IPS-NIHi7 (cell line): ENCODE measurements at regions not wholly inside any gene's neighbourhood (a gene's known extent, or its start where the extent isn't known, plus 50 kb on each side); places are given as distances from the start of the nearest gene placed in this dataset.

Experiments used
- DNase-seq: peaks from one replicate; pipeline ENCODE4 v3.0.0; 2012; ENCODE audit warnings: mixed read lengths; ENCODE audit errors: extremely low spot score

DNA sequence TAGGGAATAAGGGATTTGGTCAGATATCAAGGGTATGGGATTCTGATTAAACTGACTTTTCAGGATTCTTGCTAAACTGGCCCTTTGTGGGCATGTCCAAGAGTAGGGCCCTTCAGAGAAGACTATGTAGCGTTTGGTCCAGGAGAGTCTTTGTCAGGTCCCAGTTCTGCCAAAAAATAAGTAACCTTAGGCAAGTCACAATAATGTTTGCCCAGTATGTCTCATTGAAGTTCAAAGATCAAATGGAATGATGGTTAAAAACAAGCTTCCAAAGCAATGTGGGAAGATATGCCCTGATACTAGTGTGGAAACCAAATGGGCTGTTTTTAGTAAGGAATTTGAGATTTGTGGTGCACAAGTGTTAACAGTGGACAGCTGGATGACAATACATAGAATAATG lies 454.4 kb downstream of the WDR72 start:
- no peak for DNase-seq

DNA sequence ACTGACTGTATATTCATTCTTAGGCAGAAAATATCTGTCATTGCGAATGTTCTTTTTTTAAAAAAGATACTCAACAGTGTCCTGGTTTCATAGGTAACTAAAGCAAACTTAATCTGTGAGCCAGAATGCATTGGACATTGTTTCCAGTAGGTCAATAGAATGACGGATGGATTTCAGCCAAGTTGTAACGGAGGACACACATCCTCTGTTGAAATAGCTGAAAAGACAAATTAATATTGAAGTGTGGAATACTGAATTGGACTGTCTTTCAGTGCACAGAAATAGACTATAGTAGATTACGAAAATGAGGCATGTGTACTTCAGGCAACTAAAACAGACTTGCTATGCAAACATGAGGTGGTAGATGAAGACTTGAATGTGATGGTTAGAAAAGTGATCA lies 461.6 kb downstream of the WDR72 start:
- DNase-seq = no peak

- no peak for DNase-seq
Measured at GRCh38 chr15:53296603-53297002, 462.9 kb downstream of the WDR72 start.

GRCh38 chr15:53295574-53295973 lies 463.9 kb downstream of the WDR72 start:
- no peak for DNase-seq

DNA sequence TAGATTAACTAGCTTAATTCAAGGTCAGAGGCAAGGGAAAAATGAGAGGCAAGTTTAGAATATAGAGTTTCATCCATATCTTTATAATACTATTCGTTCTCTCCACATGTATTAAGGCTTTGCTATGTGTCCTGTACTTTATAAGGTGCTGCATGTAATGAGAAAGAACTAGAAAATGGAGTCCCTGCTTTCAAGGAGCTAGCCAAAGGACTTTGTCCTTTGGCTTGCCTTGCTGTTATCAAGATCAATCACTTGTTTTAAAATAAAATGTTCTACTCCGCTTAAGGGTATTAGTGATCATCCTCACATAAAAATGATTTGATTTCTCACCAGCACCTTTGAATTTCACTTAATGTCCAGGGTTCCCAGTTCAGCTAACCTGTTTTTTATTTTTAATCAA lies 470.9 kb downstream of the WDR72 start:
- DNase-seq = no peak

- no peak for DNase-seq
Measured at GRCh38 chr15:53274630-53275029, 484.5 kb upstream of the ONECUT1 start.

GRCh38 chr15:53272116-53272515 lies 482.0 kb upstream of the ONECUT1 start:
- DNase-seq = no peak

DNA sequence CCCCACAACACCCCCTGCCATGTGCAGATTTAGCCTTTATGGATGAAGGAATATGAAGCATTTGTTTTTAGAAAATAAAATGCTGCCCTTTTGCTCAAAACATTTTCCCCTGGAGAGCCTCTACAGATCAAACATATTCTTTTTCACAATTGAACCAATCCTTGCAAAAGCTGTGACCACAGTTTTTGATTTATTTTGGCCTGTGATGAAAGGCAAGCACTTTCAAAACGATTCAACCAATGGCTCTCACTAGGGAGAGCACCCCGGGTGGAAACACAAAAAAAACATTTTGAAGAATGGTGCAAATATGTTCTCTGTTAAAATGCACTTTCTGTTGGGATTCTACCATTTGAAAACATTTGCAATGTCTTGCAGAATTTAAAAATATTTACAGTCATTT lies 476.0 kb upstream of the ONECUT1 start:
- DNase-seq = no peak

GRCh38 chr15:53260647-53261046 lies 470.5 kb upstream of the ONECUT1 start:
- no peak for DNase-seq

DNA sequence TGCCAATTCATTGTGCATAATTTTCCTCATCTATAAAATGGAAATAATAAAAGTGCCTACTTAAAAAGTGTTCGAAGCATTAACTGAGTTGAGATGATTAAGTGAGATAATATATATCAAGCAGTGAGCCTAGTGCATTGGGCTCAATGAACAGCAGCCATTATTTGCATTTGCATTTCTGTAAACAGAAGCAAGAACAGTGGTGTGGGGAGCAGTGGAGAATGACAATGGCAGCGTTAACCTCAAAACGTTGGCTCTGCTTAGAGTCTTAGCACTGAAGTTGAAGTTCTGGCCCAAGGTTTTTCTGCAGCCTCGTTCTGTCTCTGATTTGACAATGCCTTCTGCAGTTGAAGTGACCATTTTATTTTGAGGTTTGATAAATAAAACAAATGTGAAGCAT lies 466.3 kb upstream of the ONECUT1 start:
- no peak for DNase-seq

DNA sequence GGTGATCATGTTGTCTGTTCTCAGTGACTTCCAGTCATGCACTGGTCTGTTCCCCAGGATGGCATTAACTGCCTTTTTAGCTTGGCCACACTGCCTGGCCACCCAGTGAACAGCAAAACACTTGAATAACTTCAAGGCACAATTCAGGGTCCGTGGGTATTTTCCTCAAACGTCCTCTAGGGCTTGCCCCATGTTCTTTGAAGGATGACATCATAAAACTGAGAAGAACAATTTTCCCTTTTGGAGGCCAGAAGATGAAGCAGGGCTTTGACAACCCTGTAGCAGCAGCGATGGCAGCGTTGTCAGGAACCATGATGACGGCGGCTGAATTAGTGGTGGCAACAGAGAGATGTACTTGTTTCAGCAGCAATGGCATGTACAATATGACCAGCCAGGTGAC lies 465.9 kb upstream of the ONECUT1 start:
- no peak for DNase-seq

DNA sequence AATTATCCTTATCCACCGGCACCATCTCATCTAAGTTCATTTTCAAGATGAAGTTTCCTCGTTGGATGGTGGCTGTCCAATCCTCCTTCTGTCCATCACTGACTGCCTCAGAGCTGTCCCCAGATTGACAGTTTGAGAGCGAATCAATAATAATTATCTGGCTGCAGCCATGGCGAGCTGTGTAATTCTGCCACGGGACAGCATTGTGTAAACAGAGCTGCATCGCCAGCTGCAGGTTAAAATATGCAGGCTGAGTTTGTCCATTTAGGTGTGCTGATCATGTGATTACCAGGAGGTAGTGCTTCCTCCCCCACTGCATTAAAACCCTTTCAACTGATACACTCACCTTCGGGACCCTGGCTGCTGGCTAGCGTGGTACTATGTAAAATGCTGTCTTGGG lies 461.9 kb upstream of the ONECUT1 start:
- DNase-seq = no peak

DNA sequence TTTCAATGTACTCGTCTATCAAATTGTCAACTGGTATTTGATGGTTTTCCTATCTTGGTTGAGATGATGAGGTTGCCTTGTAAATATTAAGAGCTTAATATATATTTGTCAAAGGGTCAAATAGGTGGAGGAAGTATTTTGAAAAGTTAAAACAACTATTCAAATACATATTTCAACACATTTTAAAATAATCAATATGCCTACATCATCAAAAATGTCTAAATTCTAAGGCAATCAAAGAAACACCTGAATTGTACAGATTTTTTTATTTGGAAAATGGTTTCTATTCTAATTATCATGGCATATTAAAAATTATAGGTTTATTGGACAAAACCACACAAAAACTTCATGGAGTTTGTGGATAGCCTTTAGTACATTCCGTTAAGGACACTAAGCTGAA lies 461.4 kb upstream of the ONECUT1 start:
- no peak for DNase-seq

- no peak for DNase-seq
Measured at GRCh38 chr15:53247041-53247708, 457.0 kb upstream of the ONECUT1 start.

- DNase-seq = no peak
Measured at GRCh38 chr15:53246404-53246803, 456.3 kb upstream of the ONECUT1 start.

GRCh38 chr15:53233801-53234200 lies 443.7 kb upstream of the ONECUT1 start:
- no peak for DNase-seq

DNA sequence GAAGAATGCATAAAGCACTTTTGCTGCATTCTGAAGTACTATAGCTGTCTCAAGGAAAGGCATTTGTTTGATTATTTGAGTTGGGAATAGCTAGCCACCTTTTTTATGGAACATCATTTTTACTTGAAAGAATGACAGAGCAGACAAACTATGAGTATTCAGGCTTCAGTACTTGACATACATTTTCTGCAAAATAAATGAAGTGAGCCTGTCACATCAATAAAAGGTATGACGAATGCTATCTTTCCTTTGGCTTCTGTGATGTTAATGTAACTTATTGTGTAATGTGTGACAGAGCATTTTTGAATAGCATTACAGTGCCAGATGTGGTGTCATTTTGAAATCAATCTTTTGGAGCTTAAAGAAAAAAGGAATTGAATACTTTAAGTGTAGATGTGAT lies 440.3 kb upstream of the ONECUT1 start:
- DNase-seq = no peak

GRCh38 chr15:53226559-53226958 lies 436.4 kb upstream of the ONECUT1 start:
- no peak for DNase-seq

GRCh38 chr15:53225781-53226180 lies 435.6 kb upstream of the ONECUT1 start:
- DNase-seq = no peak

DNA sequence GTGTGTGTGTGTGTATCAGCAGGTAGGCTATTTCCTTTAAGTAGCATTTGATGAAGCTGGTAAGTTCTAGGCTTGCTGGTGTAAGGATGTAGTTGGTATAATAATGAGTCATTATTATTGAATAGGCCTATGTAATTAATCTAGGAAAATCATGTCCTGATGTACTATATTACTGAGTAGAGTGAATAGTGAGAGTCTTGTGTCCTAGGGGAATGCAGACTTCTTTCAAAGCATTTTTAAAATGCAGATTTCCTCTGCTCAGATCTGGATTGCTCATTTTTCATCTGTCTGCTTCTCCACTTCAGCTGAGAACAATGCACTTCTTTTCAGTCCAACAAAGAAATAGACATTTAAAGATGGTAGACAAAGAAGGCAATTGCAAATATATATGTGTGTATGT lies 434.2 kb upstream of the ONECUT1 start:
- DNase-seq = no peak

GRCh38 chr15:53223815-53224214 lies 433.7 kb upstream of the ONECUT1 start:
- no peak for DNase-seq

DNA sequence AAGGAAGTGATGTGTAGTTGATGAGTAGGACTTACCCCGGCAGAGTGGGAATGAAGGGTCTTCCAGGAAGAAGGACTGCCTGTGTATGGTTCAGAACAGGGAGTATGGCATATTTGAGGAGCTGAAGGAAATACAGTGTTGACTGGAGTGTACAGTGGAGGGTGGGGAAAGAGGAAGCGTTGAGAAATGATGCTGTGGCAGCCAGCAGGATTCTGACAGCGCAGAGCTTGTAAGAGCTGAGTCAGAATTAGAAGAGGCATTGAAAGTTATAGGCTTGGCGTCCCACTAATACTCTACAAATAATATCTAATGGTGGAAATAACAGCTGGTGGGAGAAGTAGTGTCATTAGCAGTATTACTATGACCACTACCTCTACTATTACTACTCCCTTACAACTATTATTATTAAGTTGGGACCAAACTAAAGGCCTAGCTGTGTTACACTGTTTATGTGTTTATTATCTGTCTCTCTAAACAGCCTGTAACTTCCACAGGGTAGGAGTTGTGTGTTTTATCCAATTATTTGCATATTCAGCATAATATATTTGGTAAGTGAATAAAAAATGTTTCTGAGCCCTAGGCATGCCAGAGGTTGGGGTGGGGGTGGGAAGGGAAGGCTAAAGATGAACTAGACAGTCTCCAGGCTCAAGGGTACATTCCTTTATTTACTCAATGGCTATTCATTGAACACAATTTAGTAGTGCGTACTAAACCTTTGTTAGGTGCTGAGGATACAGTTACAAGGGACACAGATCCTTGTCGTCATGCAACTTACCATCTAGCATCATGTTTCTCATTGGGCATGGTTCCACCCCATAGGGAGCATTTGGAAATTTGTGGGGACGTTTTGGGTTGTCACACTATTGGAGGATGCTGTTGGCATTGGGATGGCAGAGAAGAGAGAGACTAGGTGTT lies 428.8 kb upstream of the ONECUT1 start:
- no peak for DNase-seq

GRCh38 chr15:53216036-53216435 lies 425.9 kb upstream of the ONECUT1 start:
- no peak for DNase-seq
